Choroid plexus epithelial cell (primary cell): ENCODE measurements at regions not wholly inside any gene's neighbourhood (a gene's known extent, or its start where the extent isn't known, plus 50 kb on each side); places are given as distances from the start of the nearest gene placed in this dataset.

Experiments
- DNase-seq: peaks from one replicate; pipeline ENCODE4 v3.0.0-alpha.2; 2010; ENCODE audit warnings: low read depth
- H3K4me3 ChIP-seq: 2 replicates; pipeline ENCODE4 v1.5.1; 2011; ENCODE audit warnings: low read depth, mild to moderate bottlenecking, control low read depth, low read length, moderate library complexity
- CTCF ChIP-seq: conservative IDR thresholded peaks from 2 replicates; pipeline ENCODE4 v1.5.1; 2011; ENCODE audit warnings: low read depth, mild to moderate bottlenecking, control low read depth, inconsistent platforms, low read length, moderate library complexity

- no peak overlapping the region for H3K4me3 ChIP-seq
- DNase-seq = no peak
- TF ChIP-seq CTCF = no peak
Measured at GRCh38 chr4:100100985-100101384, 89.3 kb downstream of the DDIT4L start.

- no peak for TF ChIP-seq CTCF
- no peak for DNase-seq
Measured at GRCh38 chr4:100099746-100100145, 90.5 kb downstream of the DDIT4L start.

GRCh38 chr4:100098681-100099080, 91.6 kb downstream of the DDIT4L start:
- H3K4me3 ChIP-seq = no peak overlapping the region
- DNase-seq = no peak
- no peak for TF ChIP-seq CTCF

More at GRCh38 chr4:100099746-100100145, 90.5 kb downstream of the DDIT4L start:
- no peak overlapping the region for H3K4me3 ChIP-seq

- no peak for TF ChIP-seq CTCF
- no peak for DNase-seq
- H3K4me3 ChIP-seq = no peak overlapping the region
Measured at GRCh38 chr4:100098011-100098545, 92.2 kb downstream of the DDIT4L start.

- no peak overlapping the region for H3K4me3 ChIP-seq
- peak; percentile 86 for DNase-seq
- peak; percentile 95 for TF ChIP-seq CTCF
Measured at GRCh38 chr4:100095729-100096595, 94.3 kb downstream of the DDIT4L start.

- TF ChIP-seq CTCF = peak; percentile 78
Measured at GRCh38 chr4:100093091-100093866, 97.0 kb downstream of the DDIT4L start.

More at GRCh38 chr4:100093091-100093866, 97.0 kb downstream of the DDIT4L start:
- no peak overlapping the region for H3K4me3 ChIP-seq
- peak; percentile 91 for DNase-seq
